ENCODE measurements at regions not wholly inside any gene's neighbourhood (a gene's known extent, or its start where the extent isn't known, plus 50 kb on each side); places are given as distances from the start of the nearest gene placed in this dataset.

GRCh38 chr6:90905351-90905750, 318.5 kb upstream of the MAP3K7 start:
- TF ChIP-seq TAF1 (conservative IDR thresholded peaks at IDR 0.05) (no peak), FOXA2 (IDR thresholded peaks at IDR 0.05) (no peak), YY1 (IDR thresholded peaks at IDR 0.05) (no peak), REST (IDR thresholded peaks at IDR 0.05) (no peak), ATF3 (IDR thresholded peaks at IDR 0.05) (no peak), MAX (IDR thresholded peaks at IDR 0.05) (no peak), RAD21 (IDR thresholded peaks at IDR 0.05) (no peak), RXRA (IDR thresholded peaks at IDR 0.05) (no peak), FOXA1 (IDR thresholded peaks at IDR 0.05) (no peak), JUND (IDR thresholded peaks at IDR 0.05) (no peak), HNF4G (IDR thresholded peaks at IDR 0.05) (no peak), HNF4A (conservative IDR thresholded peaks at IDR 0.05) (no peak), NR2F2 (IDR thresholded peaks at IDR 0.05) (no peak), EGR1 (IDR thresholded peaks at IDR 0.05; ENCODE audit: low read depth in 2 of 2) (no peak), SP1 (IDR thresholded peaks at IDR 0.05) (no peak), GABPA (IDR thresholded peaks at IDR 0.05 in 1 of 2, conservative IDR thresholded peaks at IDR 0.05 in 1 of 2) (no peak), ZBTB33 (IDR thresholded peaks at IDR 0.05) (no peak)
- TF ChIP-seq, protein P1, sequence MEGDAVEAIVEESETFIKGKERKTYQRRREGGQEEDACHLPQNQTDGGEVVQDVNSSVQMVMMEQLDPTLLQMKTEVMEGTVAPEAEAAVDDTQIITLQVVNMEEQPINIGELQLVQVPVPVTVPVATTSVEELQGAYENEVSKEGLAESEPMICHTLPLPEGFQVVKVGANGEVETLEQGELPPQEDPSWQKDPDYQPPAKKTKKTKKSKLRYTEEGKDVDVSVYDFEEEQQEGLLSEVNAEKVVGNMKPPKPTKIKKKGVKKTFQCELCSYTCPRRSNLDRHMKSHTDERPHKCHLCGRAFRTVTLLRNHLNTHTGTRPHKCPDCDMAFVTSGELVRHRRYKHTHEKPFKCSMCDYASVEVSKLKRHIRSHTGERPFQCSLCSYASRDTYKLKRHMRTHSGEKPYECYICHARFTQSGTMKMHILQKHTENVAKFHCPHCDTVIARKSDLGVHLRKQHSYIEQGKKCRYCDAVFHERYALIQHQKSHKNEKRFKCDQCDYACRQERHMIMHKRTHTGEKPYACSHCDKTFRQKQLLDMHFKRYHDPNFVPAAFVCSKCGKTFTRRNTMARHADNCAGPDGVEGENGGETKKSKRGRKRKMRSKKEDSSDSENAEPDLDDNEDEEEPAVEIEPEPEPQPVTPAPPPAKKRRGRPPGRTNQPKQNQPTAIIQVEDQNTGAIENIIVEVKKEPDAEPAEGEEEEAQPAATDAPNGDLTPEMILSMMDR (IDR thresholded peaks at IDR 0.05; ENCODE audit: low read depth, low read length, missing input control) = no peak
- Histone ChIP-seq H3K4me3 (ENCODE audit: low read depth in 1 of 3, low read length in 3 of 3) (no peak overlapping the region), H3K27me3 (ENCODE audit: control insufficient read depth in 4 of 4, insufficient read depth in 4 of 4, low read length in 3 of 4) (peaks cover 0 to 4% (median 0%) of the 10 kb centered on the region in 4 donors), H3K4me1 (ENCODE audit: control insufficient read depth in 4 of 4, insufficient read depth in 4 of 4, low read length in 3 of 4) (no peaks in the 10 kb centered on the region), H3K27ac (ENCODE audit: low read depth in 1 of 2, low read length in 2 of 2) (no peak overlapping the region), H3K36me3 (ENCODE audit: control insufficient read depth in 4 of 4, insufficient read depth in 3 of 4, low read depth in 1 of 4, low read length in 3 of 4) (no peaks in the 10 kb centered on the region), H3K9ac (ENCODE audit: low read depth in 1 of 2, low read length in 2 of 2) (no peak overlapping the region), H3K9me3 (ENCODE audit: control insufficient read depth in 4 of 4, low read length in 3 of 4) (peaks cover 0 to 3% (median 0%) of the 10 kb centered on the region in 4 donors)
- WGBS = 38% methylated on average over 3 of the region's 3 CpGs
- DNase-seq (ENCODE audit: low spot score) = no peak

Measured in liver (tissue), 8 donors.